OCI-M2 (cell line): ENCODE measurements at regions not wholly inside any gene's neighbourhood (a gene's known extent, or its start where the extent isn't known, plus 50 kb on each side); places are given as distances from the start of the nearest gene placed in this dataset.
"Not testable (repeated sequence)": the region's sequence is repeated elsewhere in the genome, so short reads cannot be mapped to it uniquely, and the experiment has no call there.

Experiments
- DNase-seq: peaks from one replicate; lab custom pipeline; 2025; ENCODE audit not compliant: unreplicated experiment; lab: John Stamatoyannopoulos, UW

- no peak for DNase-seq
Observed at GRCh38 chr9:108054131-108054630, 564.6 kb upstream of the KLF4 start.

- no peak for DNase-seq
Observed at GRCh38 chr9:108053555-108054061, 564.0 kb upstream of the KLF4 start.

- DNase-seq: no peak
Observed at GRCh38 chr9:108052431-108053080, 563.0 kb upstream of the KLF4 start.

GRCh38 chr9:108050894-108051293 lies 561.3 kb upstream of the KLF4 start:
- DNase-seq: no peak

GRCh38 chr9:108049671-108050494 lies 560.3 kb upstream of the KLF4 start:
- no peak for DNase-seq

- DNase-seq: no peak
Observed at GRCh38 chr9:108049026-108049607, 559.5 kb upstream of the KLF4 start.

GRCh38 chr9:108048406-108049025 lies 558.9 kb upstream of the KLF4 start:
- DNase-seq: no peak

- DNase-seq: not testable (repeated sequence)
Observed at GRCh38 chr9:108047777-108048176, 558.2 kb upstream of the KLF4 start.

GRCh38 chr9:108047264-108047663 lies 557.7 kb upstream of the KLF4 start:
- no peak for DNase-seq

- no peak for DNase-seq
Observed at GRCh38 chr9:108045851-108046250, 556.3 kb upstream of the KLF4 start.

GRCh38 chr9:108043585-108043984 lies 554.0 kb upstream of the KLF4 start:
- DNase-seq: no peak

GRCh38 chr9:108041551-108041950 lies 552.0 kb upstream of the KLF4 start:
- DNase-seq: no peak

- no peak for DNase-seq
Observed at GRCh38 chr9:108040783-108041182, 551.2 kb upstream of the KLF4 start.

- no peak for DNase-seq
Observed at GRCh38 chr9:108039493-108039892, 549.9 kb upstream of the KLF4 start.

- no peak for DNase-seq
Observed at GRCh38 chr9:108039012-108039411, 549.4 kb upstream of the KLF4 start.

- DNase-seq: no peak
Observed at GRCh38 chr9:108035487-108035886, 545.9 kb upstream of the KLF4 start.

- DNase-seq: no peak
Observed at GRCh38 chr9:108033976-108034964, 544.7 kb upstream of the KLF4 start.

- not testable (repeated sequence) for DNase-seq
Observed at GRCh38 chr9:108032079-108032478, 542.5 kb upstream of the KLF4 start.

- not testable (repeated sequence) for DNase-seq
Observed at GRCh38 chr9:108031221-108031620, 541.7 kb upstream of the KLF4 start.

GRCh38 chr9:108026718-108027117 lies 537.1 kb upstream of the KLF4 start:
- DNase-seq: not testable (repeated sequence)
